Panc1 (cell line): ENCODE measurements at regions not wholly inside any gene's neighbourhood (a gene's known extent, or its start where the extent isn't known, plus 50 kb on each side); places are given as distances from the start of the nearest gene placed in this dataset.

Experiments used
- POLR2AphosphoS5 ChIP-seq: IDR thresholded peaks from 2 replicates; pipeline ENCODE4 v1.6.1; 2012; ENCODE audit warnings: mild to moderate bottlenecking, low read depth, low read length, moderate library complexity
- TCF7L2 ChIP-seq: IDR thresholded peaks from 2 replicates; pipeline ENCODE4 v1.6.1; 2011; ENCODE audit warnings: mild to moderate bottlenecking, low read depth, low read length, inconsistent platforms
- TF ChIP-seq, protein P1 (sequence below): fragments of 450-650 bp; IDR thresholded peaks from 2 replicates; pipeline ENCODE4 v1.5.1; 2017; ENCODE audit warnings: mild to moderate bottlenecking
- TF ChIP-seq, protein P2 (sequence below), 2 experiments: IDR thresholded peaks; 2 replicates each; pipeline ENCODE4 v1.6.1; 2011 to 2012; ENCODE audit warnings: low read depth in 2 of 2, control low read depth in 1 of 2, low read length in 1 of 2, mild to moderate bottlenecking in 1 of 2, moderate library complexity in 1 of 2; ENCODE audit not compliant: insufficient read depth in 1 of 2

DNA sequence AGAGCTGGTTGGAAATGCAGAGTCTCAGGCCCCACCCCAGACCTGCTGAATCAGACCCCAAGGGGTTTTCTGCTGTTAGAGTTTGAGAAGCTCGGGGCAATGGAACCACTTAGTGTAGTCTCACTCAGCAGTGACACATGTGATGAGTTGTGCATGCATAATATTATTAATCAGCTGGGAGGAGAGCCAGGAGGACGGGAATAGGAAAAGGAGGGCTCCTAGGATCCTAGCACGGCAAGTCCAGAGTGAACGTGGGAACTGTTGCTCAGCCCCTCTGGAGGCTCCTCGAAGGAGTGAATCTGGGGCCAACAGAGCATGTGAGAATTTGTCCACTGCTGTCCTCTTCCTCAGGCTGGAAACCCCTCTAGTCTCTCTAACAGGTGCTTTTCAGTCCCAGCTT is 87.1 kb downstream of the HS1BP3 start:
- TF ChIP-seq, protein P1, sequence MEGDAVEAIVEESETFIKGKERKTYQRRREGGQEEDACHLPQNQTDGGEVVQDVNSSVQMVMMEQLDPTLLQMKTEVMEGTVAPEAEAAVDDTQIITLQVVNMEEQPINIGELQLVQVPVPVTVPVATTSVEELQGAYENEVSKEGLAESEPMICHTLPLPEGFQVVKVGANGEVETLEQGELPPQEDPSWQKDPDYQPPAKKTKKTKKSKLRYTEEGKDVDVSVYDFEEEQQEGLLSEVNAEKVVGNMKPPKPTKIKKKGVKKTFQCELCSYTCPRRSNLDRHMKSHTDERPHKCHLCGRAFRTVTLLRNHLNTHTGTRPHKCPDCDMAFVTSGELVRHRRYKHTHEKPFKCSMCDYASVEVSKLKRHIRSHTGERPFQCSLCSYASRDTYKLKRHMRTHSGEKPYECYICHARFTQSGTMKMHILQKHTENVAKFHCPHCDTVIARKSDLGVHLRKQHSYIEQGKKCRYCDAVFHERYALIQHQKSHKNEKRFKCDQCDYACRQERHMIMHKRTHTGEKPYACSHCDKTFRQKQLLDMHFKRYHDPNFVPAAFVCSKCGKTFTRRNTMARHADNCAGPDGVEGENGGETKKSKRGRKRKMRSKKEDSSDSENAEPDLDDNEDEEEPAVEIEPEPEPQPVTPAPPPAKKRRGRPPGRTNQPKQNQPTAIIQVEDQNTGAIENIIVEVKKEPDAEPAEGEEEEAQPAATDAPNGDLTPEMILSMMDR, result no peak
- TF ChIP-seq, protein P2, sequence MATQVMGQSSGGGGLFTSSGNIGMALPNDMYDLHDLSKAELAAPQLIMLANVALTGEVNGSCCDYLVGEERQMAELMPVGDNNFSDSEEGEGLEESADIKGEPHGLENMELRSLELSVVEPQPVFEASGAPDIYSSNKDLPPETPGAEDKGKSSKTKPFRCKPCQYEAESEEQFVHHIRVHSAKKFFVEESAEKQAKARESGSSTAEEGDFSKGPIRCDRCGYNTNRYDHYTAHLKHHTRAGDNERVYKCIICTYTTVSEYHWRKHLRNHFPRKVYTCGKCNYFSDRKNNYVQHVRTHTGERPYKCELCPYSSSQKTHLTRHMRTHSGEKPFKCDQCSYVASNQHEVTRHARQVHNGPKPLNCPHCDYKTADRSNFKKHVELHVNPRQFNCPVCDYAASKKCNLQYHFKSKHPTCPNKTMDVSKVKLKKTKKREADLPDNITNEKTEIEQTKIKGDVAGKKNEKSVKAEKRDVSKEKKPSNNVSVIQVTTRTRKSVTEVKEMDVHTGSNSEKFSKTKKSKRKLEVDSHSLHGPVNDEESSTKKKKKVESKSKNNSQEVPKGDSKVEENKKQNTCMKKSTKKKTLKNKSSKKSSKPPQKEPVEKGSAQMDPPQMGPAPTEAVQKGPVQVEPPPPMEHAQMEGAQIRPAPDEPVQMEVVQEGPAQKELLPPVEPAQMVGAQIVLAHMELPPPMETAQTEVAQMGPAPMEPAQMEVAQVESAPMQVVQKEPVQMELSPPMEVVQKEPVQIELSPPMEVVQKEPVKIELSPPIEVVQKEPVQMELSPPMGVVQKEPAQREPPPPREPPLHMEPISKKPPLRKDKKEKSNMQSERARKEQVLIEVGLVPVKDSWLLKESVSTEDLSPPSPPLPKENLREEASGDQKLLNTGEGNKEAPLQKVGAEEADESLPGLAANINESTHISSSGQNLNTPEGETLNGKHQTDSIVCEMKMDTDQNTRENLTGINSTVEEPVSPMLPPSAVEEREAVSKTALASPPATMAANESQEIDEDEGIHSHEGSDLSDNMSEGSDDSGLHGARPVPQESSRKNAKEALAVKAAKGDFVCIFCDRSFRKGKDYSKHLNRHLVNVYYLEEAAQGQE (IDR thresholded peaks at IDR 0.05; ENCODE audit: insufficient read depth in 1 of 2, low read depth in 2 of 2, low read length in 1 of 2), result no peak
- TF ChIP-seq POLR2AphosphoS5, result no peak
- no peak for TF ChIP-seq TCF7L2
